Esophagus squamous epithelium (tissue), 4 donors: ENCODE measurements at regions not wholly inside any gene's neighbourhood (a gene's known extent, or its start where the extent isn't known, plus 50 kb on each side); places are given as distances from the start of the nearest gene placed in this dataset.

Experiments
- CTCF ChIP-seq, 6 experiments: fragments of 450-650 bp in 4 of 6; fragments of 200-600 bp in 2 of 6; sonication (generic) in 2 of 6; IDR thresholded peaks; one replicate each; pipeline ENCODE4 v1.5.1; 2016 to 2019; ENCODE audit warnings: antibody characterized with exemption in 6 of 6, mild to moderate bottlenecking in 4 of 6, moderate library complexity in 4 of 6
- POLR2A ChIP-seq, 4 donors: fragments of 450-650 bp; IDR thresholded peaks; one replicate each; pipeline ENCODE4 v1.6.1; 2017; ENCODE audit warnings: antibody characterized with exemption in 4 of 4, mild to moderate bottlenecking in 4 of 4, moderate library complexity in 3 of 4

GRCh38 chr11:119854521-119854920 is 125.5 kb upstream of the NECTIN1 start:
- TF ChIP-seq POLR2A (IDR thresholded peaks at IDR 0.05), result no peak
- TF ChIP-seq CTCF (IDR thresholded peaks at IDR 0.05), result no peak
